HFF-Myc (cell line): ENCODE measurements at regions not wholly inside any gene's neighbourhood (a gene's known extent, or its start where the extent isn't known, plus 50 kb on each side); places are given as distances from the start of the nearest gene placed in this dataset.
A peak's percentile ranks its signal among the peaks of the same experiment; 100 is the strongest.
"Not testable (repeated sequence)": the region's sequence is repeated elsewhere in the genome, so short reads cannot be mapped to it uniquely, and the experiment has no call there.

Experiments used
- DNase-seq: peaks from one replicate; pipeline ENCODE4 v3.0.0-alpha.2; 2011; ENCODE audit warnings: low read depth; ENCODE audit errors: extremely low read depth
- H3K4me3 ChIP-seq: replicated peaks from 2 replicates; pipeline ENCODE4 v1.5.1; 2011; ENCODE audit warnings: low read depth, mild to moderate bottlenecking, control low read depth, low read length
- CTCF ChIP-seq: IDR thresholded peaks from 2 replicates; pipeline ENCODE4 v1.5.1; 2012; ENCODE audit warnings: mild to moderate bottlenecking, low read depth, low read length, control low read depth; ENCODE audit errors: missing control alignments

- H3K4me3 ChIP-seq: no peak overlapping the region
- TF ChIP-seq CTCF: no peak
- DNase-seq: no peak
Observed at GRCh38 chr12:75859868-75860267, 171.7 kb downstream of the PHLDA1 start.

- no peak for DNase-seq
- H3K4me3 ChIP-seq: no peak overlapping the region
- no peak for TF ChIP-seq CTCF
Observed at GRCh38 chr12:75856235-75856634, 175.3 kb downstream of the PHLDA1 start.

- no peak for DNase-seq
- H3K4me3 ChIP-seq: no peak overlapping the region
- no peak for TF ChIP-seq CTCF
Observed at GRCh38 chr12:75855360-75855759, 176.2 kb downstream of the PHLDA1 start.

GRCh38 chr12:75854681-75855309 is 176.8 kb downstream of the PHLDA1 start:
- TF ChIP-seq CTCF: no peak
- no peak overlapping the region for H3K4me3 ChIP-seq
- peak; percentile 31 for DNase-seq

GRCh38 chr12:75854137-75854536 is 177.4 kb downstream of the PHLDA1 start:
- not testable (repeated sequence) for H3K4me3 ChIP-seq, DNase-seq

GRCh38 chr12:75853626-75854025 is 177.9 kb downstream of the PHLDA1 start:
- DNase-seq: no peak
- no peak for TF ChIP-seq CTCF
- H3K4me3 ChIP-seq: no peak overlapping the region

GRCh38 chr12:75852956-75853355 is 178.6 kb downstream of the PHLDA1 start:
- H3K4me3 ChIP-seq: no peak overlapping the region
- DNase-seq: no peak
- TF ChIP-seq CTCF: no peak
